H1 (cell line): ENCODE measurements at regions not wholly inside any gene's neighbourhood (a gene's known extent, or its start where the extent isn't known, plus 50 kb on each side); places are given as distances from the start of the nearest gene placed in this dataset.

Experiments
- CTCF ChIA-PET: fragments of 300-600 bp; sonication (Branson Sonifier 250); formaldehyde crosslinking; loops from one replicate; lab custom pipeline; 2021; ENCODE audit not compliant: partially characterized antibody; lab: Charles Lee
- POLR2A ChIA-PET: fragments of 300-600 bp; sonication (Branson Sonifier 250); formaldehyde crosslinking; loops from one replicate; lab custom pipeline; 2021; ENCODE audit warnings: inconsistent platforms; ENCODE audit not compliant: partially characterized antibody; lab: Charles Lee
- DNase-seq, 2 experiments: peaks; one replicate each; pipeline versions ENCODE4 v3.0.0 to v3.0.0-alpha.2; 2010 to 2022; ENCODE audit warnings: low spot score in 2 of 2, low read depth in 1 of 2, mixed read lengths in 1 of 2
- FAIRE-seq: peaks from 2 replicates; lab custom pipeline; 2011; peaks lifted over from hg19 to GRCh38; lab: Jason Lieb, UNC
- H2AFZ ChIP-seq: 2 replicates; pipeline ENCODE4 v1.8.1; 2012; ENCODE audit warnings: low read length, inconsistent platforms
- H2AK5ac ChIP-seq: 2 replicates; pipeline ENCODE4 v1.6.1; 2013; ENCODE audit warnings: low read depth, low read length
- H2BK120ac ChIP-seq: replicated peaks from 2 replicates; pipeline ENCODE3; 2013; ENCODE audit warnings: low read depth, low read length, inconsistent platforms
- H2BK12ac ChIP-seq: 2 replicates; pipeline ENCODE4 v1.6.1; 2013; ENCODE audit warnings: low read depth, low read length
- H2BK15ac ChIP-seq: 2 replicates; pipeline ENCODE4 v1.6.1; 2013; ENCODE audit warnings: low read length
- H2BK20ac ChIP-seq: 2 replicates; pipeline ENCODE4 v1.6.1; 2013; ENCODE audit warnings: low read length
- H2BK5ac ChIP-seq: 2 replicates; pipeline ENCODE4 v1.6.1; 2013; ENCODE audit warnings: low read depth, low read length
- H3K14ac ChIP-seq: 2 replicates; pipeline ENCODE4 v1.6.1; 2013; ENCODE audit warnings: inconsistent platforms; ENCODE audit not compliant: insufficient read length
- H3K18ac ChIP-seq: 2 replicates; pipeline ENCODE4 v1.6.1; 2013; ENCODE audit warnings: low read length; ENCODE audit errors: extremely low read depth
- H3K23ac ChIP-seq: 2 replicates; pipeline ENCODE4 v1.6.1; 2013; ENCODE audit warnings: inconsistent platforms; ENCODE audit not compliant: insufficient read length
- H3K23me2 ChIP-seq: 2 replicates; pipeline ENCODE4 v1.6.1; 2013; ENCODE audit warnings: low read depth, low read length
- H3K27ac ChIP-seq: 2 replicates; pipeline ENCODE4 v1.6.1; 2011; ENCODE audit warnings: low read depth, low read length, inconsistent platforms
- H3K27me3 ChIP-seq, 4 experiments: replicated peaks in 1 of 4; 1 replicate in 1 of 4; 2 replicates in 3 of 4; pipeline versions ENCODE4 v1.6.1 to v1.8.1; 2011 to 2013; ENCODE audit warnings: low read length in 3 of 4, mild to moderate bottlenecking in 3 of 4, inconsistent platforms in 2 of 4, mixed read lengths in 2 of 4, moderate library complexity in 1 of 4; ENCODE audit not compliant: control insufficient read depth in 3 of 4, insufficient read depth in 3 of 4; ENCODE audit errors: extremely low read depth in 1 of 4
- H3K36me3 ChIP-seq, 4 experiments: 2 replicates each; pipeline versions ENCODE4 v1.6.1 to v1.8.1; 2011 to 2013; ENCODE audit warnings: mild to moderate bottlenecking in 4 of 4, low read length in 3 of 4, moderate library complexity in 2 of 4, control low read depth in 1 of 4, inconsistent platforms in 1 of 4; ENCODE audit not compliant: insufficient read depth in 4 of 4, control insufficient read depth in 2 of 4
- H3K4ac ChIP-seq: replicated peaks from 2 replicates; pipeline ENCODE3; 2013; ENCODE audit warnings: low read length, low read depth, mixed read lengths, inconsistent platforms; ENCODE audit not compliant: insufficient read length
- H3K4me1 ChIP-seq, 4 experiments: replicated peaks in 1 of 4; 1 replicate in 1 of 4; 2 replicates in 3 of 4; pipeline versions ENCODE4 v1.6.1 to v1.8.1; 2011 to 2013; ENCODE audit warnings: low read length in 3 of 4, inconsistent platforms in 2 of 4, mixed read lengths in 1 of 4; ENCODE audit not compliant: insufficient read depth in 4 of 4, control insufficient read depth in 3 of 4
- H3K4me2 ChIP-seq, 2 experiments: 2 replicates each; pipeline versions ENCODE4 v1.6.1 to v1.8.1; 2011 to 2013; ENCODE audit warnings: low read depth in 2 of 2, low read length in 2 of 2, control low read depth in 1 of 2, inconsistent platforms in 1 of 2, mild to moderate bottlenecking in 1 of 2; ENCODE audit not compliant: insufficient read depth in 1 of 2
- H3K4me3 ChIP-seq, 4 experiments: fragments of 200-600, 300-600 bp in 1 of 4; sonication (generic), shearing (Covaris generic), sonication (Bioruptor Twin) in 1 of 4; 2 replicates each; pipeline versions ENCODE4 v1.5.1 to v1.8.1; 2011 to 2016; ENCODE audit warnings: low read length in 4 of 4, low read depth in 3 of 4, control low read depth in 2 of 4, inconsistent platforms in 2 of 4, mild to moderate bottlenecking in 2 of 4, mixed read lengths in 1 of 4, moderate library complexity in 1 of 4; ENCODE audit not compliant: insufficient read depth in 2 of 4; ENCODE audit errors: extremely low read depth in 1 of 4
- H3K56ac ChIP-seq: replicated peaks from 2 replicates; pipeline ENCODE3; 2013; ENCODE audit warnings: low read depth, mild to moderate bottlenecking, mixed read lengths, low read length, inconsistent platforms; ENCODE audit not compliant: insufficient read length
- H3K79me1 ChIP-seq: 2 replicates; pipeline ENCODE4 v1.6.1; 2013; ENCODE audit warnings: low read depth, low read length, control low read depth
- H3K79me2 ChIP-seq, 2 experiments: 2 replicates each; pipeline versions ENCODE4 v1.6.1 to v1.8.1; 2012 to 2013; ENCODE audit warnings: low read length in 2 of 2, mild to moderate bottlenecking in 2 of 2, inconsistent platforms in 1 of 2; ENCODE audit not compliant: insufficient read depth in 2 of 2, control insufficient read depth in 1 of 2
- H3K9ac ChIP-seq, 4 experiments: replicated peaks in 1 of 4; 1 replicate in 1 of 4; 2 replicates in 3 of 4; pipeline versions ENCODE4 v1.6.1 to v1.8.1; 2011 to 2013; ENCODE audit warnings: low read depth in 3 of 4, low read length in 3 of 4, control low read depth in 2 of 4, mild to moderate bottlenecking in 2 of 4, moderate library complexity in 2 of 4, inconsistent platforms in 1 of 4; ENCODE audit errors: extremely low read depth in 1 of 4
- H3K9me3 ChIP-seq, 2 experiments: 2 replicates each; pipeline versions ENCODE4 v1.6.1 to v1.8.1; 2012 to 2013; ENCODE audit warnings: mild to moderate bottlenecking in 2 of 2, moderate library complexity in 2 of 2, control low read depth in 1 of 2, inconsistent platforms in 1 of 2, low read depth in 1 of 2, low read length in 1 of 2, mixed read lengths in 1 of 2; ENCODE audit not compliant: insufficient read depth in 2 of 2
- H4K20me1 ChIP-seq, 2 experiments: replicated peaks in 1 of 2; 2 replicates each; pipeline versions ENCODE3 to v1.8.1; 2011 to 2013; ENCODE audit warnings: inconsistent platforms in 2 of 2, low read length in 2 of 2, mild to moderate bottlenecking in 1 of 2; ENCODE audit not compliant: insufficient read depth in 2 of 2, control insufficient read depth in 1 of 2
- H4K5ac ChIP-seq: 2 replicates; pipeline ENCODE4 v1.6.1; 2013; ENCODE audit warnings: low read length, low read depth, mixed read lengths, inconsistent platforms; ENCODE audit not compliant: insufficient read length
- H4K8ac ChIP-seq: 2 replicates; pipeline ENCODE4 v1.8.0; 2013; ENCODE audit warnings: mild to moderate bottlenecking, moderate library complexity, low read length, inconsistent platforms; ENCODE audit not compliant: insufficient read depth; ENCODE audit errors: extremely low read depth
- H4K91ac ChIP-seq: replicated peaks from 2 replicates; pipeline ENCODE3; 2013; ENCODE audit warnings: low read length, mixed read lengths, inconsistent platforms; ENCODE audit not compliant: insufficient read length
- SIX5 ChIP-seq: IDR thresholded peaks from 2 replicates; pipeline ENCODE4 v1.6.1; 2011; ENCODE audit warnings: mild to moderate bottlenecking, low read depth, low read length
- TEAD4 ChIP-seq: IDR thresholded peaks from 2 replicates; pipeline ENCODE4 v1.6.1; 2012; ENCODE audit warnings: low read depth, low read length, inconsistent platforms, mixed read lengths
- ZNF274 ChIP-seq: IDR thresholded peaks from 2 replicates; pipeline ENCODE4 v1.7.0; 2012; ENCODE audit warnings: low read length, borderline replicate concordance; ENCODE audit errors: extremely low read depth
- WGBS, 2 experiments: shearing (Covaris generic) in 1 of 2; methylation state at CpG; one replicate each; pipeline versions ENCODE4 v1.1.6 to v1.1.7; 2013 to 2015; ENCODE audit warnings: low lambda C conversion rate in 2 of 2, mixed read lengths in 2 of 2, inconsistent platforms in 1 of 2, low coverage in 1 of 2, missing lambda C conversion rate in 1 of 2; ENCODE audit not compliant: insufficient replicate concordance in 2 of 2, insufficient coverage in 1 of 2, insufficient read length in 1 of 2; ENCODE audit errors: extremely low coverage in 1 of 2, missing lambda C conversion rate in 1 of 2; 5-methylcytosine and 5-hydroxymethylcytosine counted together

- Histone ChIP-seq H3K23me2 (no peaks in the 10 kb centered on the region), H3K27ac (no peak overlapping the region), H4K8ac (no peak overlapping the region), H3K79me1 (no peaks in the 10 kb centered on the region), H2BK5ac (no peak overlapping the region), H3K9me3 (no peaks in the 10 kb centered on the region), H2BK20ac (no peak overlapping the region), H3K9ac (no peak overlapping the region), H2BK120ac (no peak overlapping the region), H3K36me3 (no peaks in the 10 kb centered on the region), H2AFZ (no peak overlapping the region), H3K27me3 (no peaks in the 10 kb centered on the region), H3K4ac (no peak overlapping the region), H3K14ac (no peak overlapping the region), H4K91ac (no peak overlapping the region), H3K56ac (no peak overlapping the region), H3K18ac (no peak overlapping the region), H3K23ac (no peak overlapping the region), H2BK12ac (no peak overlapping the region), H3K4me3 (no peak overlapping the region), H3K4me1 (peaks cover 0 to 6% (median 0%) of the 10 kb centered on the region in 4 experiments; a peak in 1 of 7 replicates), H3K4me2 (no peak overlapping the region), H2BK15ac (no peak overlapping the region), H4K20me1 (no peaks in the 10 kb centered on the region), H4K5ac (no peak overlapping the region), H2AK5ac (no peak overlapping the region), H3K79me2 (no peaks in the 10 kb centered on the region)
- FAIRE-seq (no peak), DNase-seq (no peak)
- TF ChIP-seq SIX5: no peak
- TF ChIP-seq ZNF274: no peak
- TF ChIP-seq TEAD4: no peak
- ChIA-PET POLR2A (no interaction called here), CTCF (interaction anchor here (0.6 kb wide), 1 partner anchor 81 kb away, joined by 4 read pairs; no protein-coding TSS in a partner anchor)
- WGBS, 2 experiments: 92% methylated on average over 2 of the region's 3 CpGs; no CpG with 5 or more reads in 1 of the 2 experiments
These were observed 387.8 kb downstream of the DCAF12L2 start for GRCh38 chrX:125778261-125778660.
